Left lung (tissue), 4 donors: ENCODE measurements at regions not wholly inside any gene's neighbourhood (a gene's known extent, or its start where the extent isn't known, plus 50 kb on each side); places are given as distances from the start of the nearest gene placed in this dataset.

Experiments
- ATAC-seq: fragments of 200-7000 bp; cut with Tn5 transposase; one replicate; pipeline ENCODE4 v1.9.1; 2020; ENCODE audit warnings: moderate library complexity
- DNase-seq, 4 donors: peaks; one replicate each; pipeline ENCODE4 v3.0.0-alpha.2; 2013 to 2020
- H3K27ac ChIP-seq, 2 donors: fragments of 200-600 bp; sonication (generic) in 1 of 2; one replicate each; pipeline versions ENCODE4 v1.5.0 to v1.8.0; 2020 to 2021
- H3K27me3 ChIP-seq, 2 donors: fragments of 200-600 bp; sonication (generic) in 1 of 2; one replicate each; pipeline versions ENCODE4 v1.5.0 to v1.8.0; 2020 to 2021
- H3K36me3 ChIP-seq, 2 donors: fragments of 200-600 bp; sonication (generic) in 1 of 2; one replicate each; pipeline versions ENCODE4 v1.5.0 to v1.8.0; 2020 to 2021
- H3K4me1 ChIP-seq, 2 donors: fragments of 200-600 bp; one replicate each; pipeline ENCODE4 v1.8.0; 2021
- H3K4me3 ChIP-seq, 2 donors: fragments of 200-600 bp; sonication (generic) in 1 of 2; one replicate each; pipeline versions ENCODE4 v1.5.0 to v1.8.0; 2020 to 2021; ENCODE audit warnings: mild to moderate bottlenecking in 1 of 2
- H3K9me3 ChIP-seq, 2 donors: fragments of 200-600 bp; sonication (generic) in 1 of 2; one replicate each; pipeline versions ENCODE4 v1.5.0 to v1.8.0; 2020 to 2021
- CTCF ChIP-seq, 2 donors: fragments of 200-600 bp; sonication (generic) in 1 of 2; IDR thresholded peaks; one replicate each; pipeline versions ENCODE4 v1.5.0 to v1.8.0; 2021; ENCODE audit warnings: antibody characterized with exemption in 2 of 2
- intact Hi-C, 2 donors: fragments of 100-400 bp; cut with DNase I; formaldehyde crosslinking; loops; one replicate each; pipeline versions ENCODE4 v1.11.2 to v1.14.2; 2022
- donor health status: DM: no; HTN: yes; CAD: no.
- donor health status: DM: no; HTN: no; CAD: no.

GRCh38 chr12:28794786-28795185 lies 354.3 kb upstream of the FAR2 start:
- Histone ChIP-seq H3K36me3 (no peaks in the 10 kb centered on the region), H3K27me3 (no peaks in the 10 kb centered on the region), H3K4me3 (no peak overlapping the region), H3K9me3 (no peaks in the 10 kb centered on the region), H3K4me1 (no peaks in the 10 kb centered on the region), H3K27ac (no peak overlapping the region)
- DNase-seq, result no peak
- TF ChIP-seq CTCF (IDR thresholded peaks at IDR 0.05), result no peak
- ATAC-seq, result no peak
- intact Hi-C loops, result no loop called here

GRCh38 chr12:28795311-28795710 lies 353.8 kb upstream of the FAR2 start:
- ATAC-seq (no peak), DNase-seq (no peak)
- no peaks in the 10 kb centered on the region for H3K27me3 ChIP-seq
- H3K27ac ChIP-seq, result no peak overlapping the region
- intact Hi-C loops, result no loop called here
- H3K36me3 ChIP-seq, result no peaks in the 10 kb centered on the region
- H3K4me3 ChIP-seq, result no peak overlapping the region
- no peaks in the 10 kb centered on the region for H3K4me1 ChIP-seq
- H3K9me3 ChIP-seq, result no peaks in the 10 kb centered on the region
- no peak for TF ChIP-seq CTCF (IDR thresholded peaks at IDR 0.05)

- ATAC-seq (peak; percentile 62), DNase-seq (no peak)
- Histone ChIP-seq H3K36me3 (no peaks in the 10 kb centered on the region), H3K4me1 (no peaks in the 10 kb centered on the region), H3K27me3 (no peaks in the 10 kb centered on the region), H3K9me3 (no peaks in the 10 kb centered on the region), H3K4me3 (no peak overlapping the region), H3K27ac (no peak overlapping the region)
- no peak for TF ChIP-seq CTCF (IDR thresholded peaks at IDR 0.05)
- intact Hi-C loops, result no loop called here
These were observed 349.7 kb upstream of the FAR2 start for GRCh38 chr12:28799348-28799747.

- no peak for ATAC-seq
- intact Hi-C loops, result no loop called here
- H3K9me3 ChIP-seq, result no peaks in the 10 kb centered on the region
- no peak for DNase-seq
- H3K27me3 ChIP-seq, result no peaks in the 10 kb centered on the region
- no peak overlapping the region for H3K4me3 ChIP-seq
- H3K27ac ChIP-seq, result no peak overlapping the region
- TF ChIP-seq CTCF (IDR thresholded peaks at IDR 0.05), result no peak
- no peaks in the 10 kb centered on the region for H3K36me3 ChIP-seq
- H3K4me1 ChIP-seq, result no peaks in the 10 kb centered on the region
These were observed 348.9 kb upstream of the FAR2 start for GRCh38 chr12:28800129-28800528.

- H3K9me3 ChIP-seq, result no peaks in the 10 kb centered on the region
- no peak overlapping the region for H3K4me3 ChIP-seq
- DNase-seq, result no peak
- no peak for ATAC-seq
- no peaks in the 10 kb centered on the region for H3K27me3 ChIP-seq
- TF ChIP-seq CTCF (IDR thresholded peaks at IDR 0.05), result no peak
- intact Hi-C loops, result no loop called here
- H3K27ac ChIP-seq, result no peak overlapping the region
- no peaks in the 10 kb centered on the region for H3K4me1 ChIP-seq
- H3K36me3 ChIP-seq, result no peaks in the 10 kb centered on the region
These were observed 346.2 kb upstream of the FAR2 start for GRCh38 chr12:28802706-28803438.
